ENCODE measurements at regions not wholly inside any gene's neighbourhood (a gene's known extent, or its start where the extent isn't known, plus 50 kb on each side); places are given as distances from the start of the nearest gene placed in this dataset.

DNA sequence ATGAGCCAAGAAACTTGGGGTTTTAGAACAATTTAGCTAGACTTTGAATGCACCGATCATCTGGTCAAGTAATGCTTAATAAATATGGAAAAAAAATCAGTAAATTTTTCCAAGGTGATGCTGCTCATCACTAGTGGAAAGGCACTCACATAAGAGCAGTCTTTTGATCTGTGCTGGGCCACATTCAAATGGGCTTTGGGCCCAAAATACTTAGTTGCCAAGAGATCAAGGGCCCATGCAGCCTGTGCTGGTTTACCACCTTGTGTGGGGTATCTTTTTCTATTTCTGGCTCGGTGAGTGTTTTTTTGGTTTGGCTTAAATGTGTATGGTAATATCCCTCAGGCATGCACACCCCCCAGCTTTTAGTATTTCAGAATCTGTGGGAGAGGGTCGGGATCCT is 943.2 kb downstream of the TMTC2 start:
- 75 to 80% methylated on average over 3 of the region's 3 CpGs for WGBS, 2 donors

GRCh38 chr12:83622205-83622604 is 935.5 kb downstream of the TMTC2 start:
- no peak for DNase-seq
- Histone ChIP-seq H3K9me3 (no peaks in the 10 kb centered on the region), H3K27me3 (no peaks in the 10 kb centered on the region), H3K27ac (no peak overlapping the region), H3K4me1 (no peaks in the 10 kb centered on the region), H3K4me3 (no peak overlapping the region), H3K36me3 (no peaks in the 10 kb centered on the region)
- ATAC-seq (ENCODE audit: low FRiP score in 2 of 2), result no peak
- no peak for TF ChIP-seq POLR2AphosphoS5 (IDR thresholded peaks at IDR 0.05)
- TF ChIP-seq EP300 (IDR thresholded peaks at IDR 0.05), result no peak
- TF ChIP-seq, protein P1, sequence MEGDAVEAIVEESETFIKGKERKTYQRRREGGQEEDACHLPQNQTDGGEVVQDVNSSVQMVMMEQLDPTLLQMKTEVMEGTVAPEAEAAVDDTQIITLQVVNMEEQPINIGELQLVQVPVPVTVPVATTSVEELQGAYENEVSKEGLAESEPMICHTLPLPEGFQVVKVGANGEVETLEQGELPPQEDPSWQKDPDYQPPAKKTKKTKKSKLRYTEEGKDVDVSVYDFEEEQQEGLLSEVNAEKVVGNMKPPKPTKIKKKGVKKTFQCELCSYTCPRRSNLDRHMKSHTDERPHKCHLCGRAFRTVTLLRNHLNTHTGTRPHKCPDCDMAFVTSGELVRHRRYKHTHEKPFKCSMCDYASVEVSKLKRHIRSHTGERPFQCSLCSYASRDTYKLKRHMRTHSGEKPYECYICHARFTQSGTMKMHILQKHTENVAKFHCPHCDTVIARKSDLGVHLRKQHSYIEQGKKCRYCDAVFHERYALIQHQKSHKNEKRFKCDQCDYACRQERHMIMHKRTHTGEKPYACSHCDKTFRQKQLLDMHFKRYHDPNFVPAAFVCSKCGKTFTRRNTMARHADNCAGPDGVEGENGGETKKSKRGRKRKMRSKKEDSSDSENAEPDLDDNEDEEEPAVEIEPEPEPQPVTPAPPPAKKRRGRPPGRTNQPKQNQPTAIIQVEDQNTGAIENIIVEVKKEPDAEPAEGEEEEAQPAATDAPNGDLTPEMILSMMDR (IDR thresholded peaks at IDR 0.05), result no peak
- no peak for TF ChIP-seq POLR2A (IDR thresholded peaks at IDR 0.05)
- 35 to 52% methylated on average over 1 of the region's 1 CpG for WGBS, 2 donors

More for the DNA sequence above, 943.2 kb downstream of the TMTC2 start:
- Histone ChIP-seq H3K4me3 (no peak overlapping the region), H3K27ac (no peak overlapping the region), H3K4me1 (no peaks in the 10 kb centered on the region), H3K27me3 (no peaks in the 10 kb centered on the region), H3K9me3 (no peaks in the 10 kb centered on the region), H3K36me3 (no peaks in the 10 kb centered on the region)
- ATAC-seq (ENCODE audit: low FRiP score in 2 of 2) (no peak), DNase-seq (no peak)
- TF ChIP-seq EP300 (IDR thresholded peaks at IDR 0.05) (no peak), POLR2AphosphoS5 (IDR thresholded peaks at IDR 0.05) (no peak), POLR2A (IDR thresholded peaks at IDR 0.05) (no peak)
- TF ChIP-seq, protein P1 (IDR thresholded peaks at IDR 0.05), result no peak

DNA sequence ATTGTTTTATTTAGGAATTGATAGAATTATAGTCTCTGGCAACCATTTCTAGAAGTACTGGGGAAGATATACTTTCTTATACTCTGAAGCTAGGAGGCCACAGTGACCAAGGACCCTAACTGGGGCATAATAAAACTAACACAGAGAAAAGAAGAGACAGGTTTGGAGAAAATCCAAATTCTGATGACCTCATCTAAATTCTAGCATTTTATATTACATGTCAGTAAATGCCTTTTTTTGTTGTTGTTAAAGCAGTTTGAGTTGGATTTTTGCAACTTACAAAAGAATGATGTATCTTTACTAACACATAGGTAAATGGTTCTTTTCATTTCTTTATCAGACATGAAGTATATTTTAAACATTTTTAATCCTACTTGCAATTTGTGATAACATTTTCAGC is 933.3 kb downstream of the TMTC2 start:
- no peaks in the 10 kb centered on the region for H3K36me3 ChIP-seq
- DNase-seq, result no peak
- ATAC-seq (ENCODE audit: low FRiP score in 2 of 2), result no peak
- H3K27ac ChIP-seq, result no peak overlapping the region
- no peak for TF ChIP-seq POLR2A (IDR thresholded peaks at IDR 0.05)
- TF ChIP-seq EP300 (IDR thresholded peaks at IDR 0.05), result no peak
- TF ChIP-seq, protein P1 (IDR thresholded peaks at IDR 0.05), result no peak
- TF ChIP-seq POLR2AphosphoS5 (IDR thresholded peaks at IDR 0.05), result no peak
- H3K4me3 ChIP-seq, result no peak overlapping the region
- H3K27me3 ChIP-seq, result no peaks in the 10 kb centered on the region
- no peaks in the 10 kb centered on the region for H3K4me1 ChIP-seq
- H3K9me3 ChIP-seq, result no peaks in the 10 kb centered on the region

DNA sequence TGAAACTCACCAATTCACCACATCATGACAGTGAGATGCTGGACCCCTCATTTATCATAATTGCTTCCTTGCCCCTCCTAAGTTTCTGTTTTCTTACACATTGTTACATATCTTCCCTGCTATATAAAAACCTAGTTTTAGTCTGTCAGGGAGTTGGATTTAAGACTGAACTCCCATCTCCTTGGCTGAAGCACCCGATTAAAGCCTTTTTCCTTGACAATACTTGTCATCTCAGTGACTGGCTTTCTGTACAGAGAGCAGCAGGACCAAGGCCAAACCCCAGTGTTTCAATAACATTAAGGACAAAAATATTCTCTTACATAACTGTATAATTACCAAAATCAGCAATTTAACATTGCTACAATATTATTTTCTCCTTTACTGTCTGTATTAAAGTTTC is 928.4 kb downstream of the TMTC2 start:
- Histone ChIP-seq H3K9me3 (peaks cover 0 to 6% (median 0%) of the 10 kb centered on the region in 4 donors), H3K27me3 (no peaks in the 10 kb centered on the region), H3K27ac (no peak overlapping the region), H3K4me1 (no peaks in the 10 kb centered on the region), H3K36me3 (no peaks in the 10 kb centered on the region), H3K4me3 (no peak overlapping the region)
- DNase-seq (no peak), ATAC-seq (ENCODE audit: low FRiP score in 2 of 2) (no peak)
- TF ChIP-seq EP300 (IDR thresholded peaks at IDR 0.05) (no peak), POLR2AphosphoS5 (IDR thresholded peaks at IDR 0.05) (no peak), POLR2A (IDR thresholded peaks at IDR 0.05) (no peak)
- TF ChIP-seq, protein P1 (IDR thresholded peaks at IDR 0.05), result no peak
- 72 to 78% methylated on average over 1 of the region's 1 CpG for WGBS, 2 donors

- DNase-seq, result no peak
- no peak overlapping the region for H3K4me3 ChIP-seq
- H3K36me3 ChIP-seq, result no peaks in the 10 kb centered on the region
- TF ChIP-seq, protein P1 (IDR thresholded peaks at IDR 0.05), result no peak
- TF ChIP-seq POLR2AphosphoS5 (IDR thresholded peaks at IDR 0.05) (no peak), POLR2A (IDR thresholded peaks at IDR 0.05) (no peak), EP300 (IDR thresholded peaks at IDR 0.05) (no peak)
- H3K4me1 ChIP-seq, result no peaks in the 10 kb centered on the region
- no peak for ATAC-seq (ENCODE audit: low FRiP score in 2 of 2)
- H3K27ac ChIP-seq, result no peak overlapping the region
- H3K9me3 ChIP-seq, result peaks cover 0 to 7% (median 0%) of the 10 kb centered on the region in 4 donors
- WGBS, 2 donors, result 35 to 43% methylated on average over 3 of the region's 3 CpGs
- H3K27me3 ChIP-seq, result no peaks in the 10 kb centered on the region
These were observed 926.9 kb downstream of the TMTC2 start for GRCh38 chr12:83613586-83614110.

Measured in upper lobe of left lung (tissue), 6 donors.